RWPE1 (cell line): ENCODE measurements at regions not wholly inside any gene's neighbourhood (a gene's known extent, or its start where the extent isn't known, plus 50 kb on each side); places are given as distances from the start of the nearest gene placed in this dataset.
"Not testable (repeated sequence)": the region's sequence is repeated elsewhere in the genome, so short reads cannot be mapped to it uniquely, and the experiment has no call there.

ENCODE experiments used
- CTCF ChIA-PET: fragments of 350-600 bp; sonication (Branson Sonifier 250); formaldehyde crosslinking; extraction: SDS; loops from one replicate; lab custom pipeline; 2021; lab: Yijun Ruan, JAX
- POLR2A ChIA-PET: fragments of 400-600 bp; formaldehyde crosslinking; extraction: SDS; loops from one replicate; lab custom pipeline; 2020; ENCODE audit warnings: antibody characterized with exemption; ENCODE audit not compliant: low non-redundant PET; lab: Yijun Ruan, JAX
- DNase-seq: peaks from one replicate; pipeline ENCODE4 v3.0.0; 2012; ENCODE audit warnings: low spot score
- H3K27ac ChIP-seq: fragments of 450-650 bp; 2 replicates; pipeline ENCODE4 v1.5.1; 2017
- CTCF ChIP-seq: fragments of 450-650 bp; conservative IDR thresholded peaks from 2 replicates; pipeline ENCODE4 v1.5.1; 2017; ENCODE audit warnings: low read depth, mild to moderate bottlenecking

- ChIA-PET CTCF (no interaction called here), POLR2A (no interaction called here)
- TF ChIP-seq CTCF: no peak
- no peak for DNase-seq
- no peak overlapping the region for H3K27ac ChIP-seq
These were observed 1078.7 kb upstream of the ATXN8OS start for GRCh38 chr13:69028936-69029335.

- no peak for TF ChIP-seq CTCF
- ChIA-PET CTCF (interaction anchor here (0.7 kb wide), 1 partner anchor 670 kb away, joined by 3 read pairs; no protein-coding TSS in a partner anchor), POLR2A (no interaction called here)
- DNase-seq: no peak
- H3K27ac ChIP-seq: no peak overlapping the region
These were observed 1087.5 kb upstream of the ATXN8OS start for GRCh38 chr13:69020120-69020519.

- H3K27ac ChIP-seq, CTCF ChIA-PET, DNase-seq, POLR2A ChIA-PET: not testable (repeated sequence)
These were observed 1089.5 kb upstream of the ATXN8OS start for GRCh38 chr13:69018173-69018572.

- ChIA-PET POLR2A (no interaction called here), CTCF (no interaction called here)
- TF ChIP-seq CTCF: no peak
- H3K27ac ChIP-seq: no peak overlapping the region
- DNase-seq: no peak
These were observed 1096.8 kb upstream of the ATXN8OS start for GRCh38 chr13:69010789-69011188.

DNA sequence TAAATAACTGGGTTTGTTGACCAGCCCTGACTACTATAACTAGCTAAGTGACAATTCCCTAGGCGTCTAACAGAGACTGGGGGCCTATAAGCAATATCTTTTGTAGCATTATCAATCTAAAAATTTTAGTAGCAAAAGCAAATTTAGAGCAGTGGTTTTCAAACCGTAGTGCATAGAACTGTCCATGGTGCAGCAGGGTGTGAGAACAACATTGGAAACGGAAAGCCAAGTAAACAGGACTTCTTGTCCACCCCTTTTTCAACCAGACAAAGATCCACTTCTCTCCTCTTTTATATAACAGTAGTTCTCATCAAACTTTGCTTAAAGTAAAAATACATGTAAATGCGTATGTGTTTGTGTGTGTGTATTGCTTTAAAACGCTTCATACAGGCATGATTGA is 1099.1 kb upstream of the ATXN8OS start:
- TF ChIP-seq CTCF: no peak
- DNase-seq: no peak
- CTCF ChIA-PET: no interaction called here
- POLR2A ChIA-PET: no interaction called here
- H3K27ac ChIP-seq: no peak overlapping the region

GRCh38 chr13:68998056-68998455 is 1109.6 kb upstream of the ATXN8OS start:
- no peak for TF ChIP-seq CTCF
- H3K27ac ChIP-seq: no peak overlapping the region
- POLR2A ChIA-PET: no interaction called here
- CTCF ChIA-PET: no interaction called here
- no peak for DNase-seq

GRCh38 chr13:68996668-68997025 is 1111.0 kb upstream of the ATXN8OS start:
- no peak for TF ChIP-seq CTCF
- DNase-seq: no peak
- no peak overlapping the region for H3K27ac ChIP-seq
- ChIA-PET POLR2A (no interaction called here), CTCF (no interaction called here)
